ENCODE measurements at regions not wholly inside any gene's neighbourhood (a gene's known extent, or its start where the extent isn't known, plus 50 kb on each side); places are given as distances from the start of the nearest gene placed in this dataset.

DNA sequence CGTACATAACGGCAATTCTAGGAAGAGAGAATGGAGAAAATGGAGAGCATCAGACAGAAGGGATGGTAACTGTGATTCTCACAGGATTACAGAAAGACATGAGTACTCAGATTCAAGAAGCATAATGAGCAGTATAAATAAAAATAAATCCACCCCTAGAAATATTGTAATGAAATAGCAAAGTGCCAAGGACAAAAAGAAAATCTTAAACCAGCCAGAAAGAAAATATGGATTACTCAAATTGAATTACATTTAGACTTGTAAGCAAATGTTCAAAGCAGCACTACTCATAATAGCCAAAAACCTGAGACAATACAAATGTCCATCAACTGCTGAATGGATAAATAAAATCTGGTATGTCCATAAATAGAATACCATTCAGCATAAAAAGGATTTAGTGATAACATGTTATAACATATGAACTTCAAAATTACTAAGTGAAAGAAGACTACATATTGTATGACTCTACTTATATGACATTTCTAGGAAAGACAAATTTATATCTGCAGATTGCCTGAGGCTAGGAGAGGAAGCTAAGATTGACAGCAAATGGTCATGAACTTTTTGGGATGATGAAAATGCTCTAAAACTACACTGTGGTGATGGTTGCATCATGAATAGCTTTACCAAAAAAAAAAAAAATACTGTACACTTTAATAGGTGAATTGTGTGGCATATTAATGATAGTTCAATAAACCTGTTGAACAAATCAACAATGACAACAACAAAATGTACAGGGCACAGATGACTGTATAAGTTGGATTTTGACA lies 63.4 kb upstream of the SPTBN1 start:
- FAIRE-seq = no peak

DNA sequence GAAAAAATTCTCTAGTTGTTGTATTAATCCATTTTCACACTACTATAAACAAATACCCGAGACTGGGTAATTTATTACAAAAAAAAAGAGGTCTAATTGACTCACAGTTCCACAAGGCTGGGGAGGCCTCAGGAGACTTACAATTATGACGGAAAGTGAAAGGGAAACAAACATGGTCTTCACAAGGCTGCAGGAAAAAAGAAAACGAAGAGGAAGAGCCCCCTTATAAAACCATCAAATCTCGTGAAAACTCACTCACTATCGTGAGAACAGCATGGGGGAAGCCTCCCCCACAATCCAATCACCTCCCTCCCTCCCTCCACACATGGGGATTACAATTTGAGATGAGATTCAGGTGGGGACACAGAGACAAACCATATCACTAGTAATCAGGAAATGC lies 61.7 kb upstream of the SPTBN1 start:
- no peak for FAIRE-seq

DNA sequence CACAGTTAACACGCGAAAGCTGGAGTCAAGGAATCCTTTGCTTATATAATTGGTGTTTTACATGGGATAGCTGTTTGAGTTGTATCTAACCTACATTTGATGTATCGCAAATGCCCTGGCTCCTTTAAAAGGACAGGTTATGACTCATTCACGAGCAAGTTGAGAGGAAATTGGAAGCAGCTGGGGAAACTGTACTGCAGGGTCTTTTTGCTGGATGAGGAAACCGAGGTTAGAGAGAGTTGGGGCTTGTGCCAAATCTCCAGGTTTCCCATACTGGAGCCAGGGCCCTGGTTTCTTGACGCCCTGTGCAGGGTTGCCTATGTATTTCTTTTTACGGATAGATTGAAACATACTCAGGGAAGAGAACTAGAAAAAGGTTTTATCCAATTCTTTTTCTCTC lies 60.0 kb upstream of the SPTBN1 start:
- no peak for FAIRE-seq

DNA sequence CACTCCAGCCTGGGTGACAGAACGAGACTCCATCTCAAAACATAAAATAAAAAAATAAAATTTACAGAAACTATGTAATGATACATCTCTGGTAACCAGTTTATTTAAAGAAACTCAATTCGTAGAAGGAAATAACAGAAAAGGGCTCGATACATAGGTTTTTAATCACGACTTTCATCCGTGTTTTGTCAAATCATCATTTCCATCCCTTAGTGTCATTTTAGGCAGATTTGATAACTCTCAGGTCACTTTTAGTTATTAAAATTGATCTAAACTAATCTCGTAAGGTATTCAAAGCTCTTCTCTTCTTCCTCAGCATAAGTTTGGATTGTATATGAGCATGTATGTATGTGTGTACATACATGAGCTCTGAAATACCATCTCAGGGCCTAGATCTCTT lies 59.3 kb upstream of the SPTBN1 start:
- FAIRE-seq = no peak

DNA sequence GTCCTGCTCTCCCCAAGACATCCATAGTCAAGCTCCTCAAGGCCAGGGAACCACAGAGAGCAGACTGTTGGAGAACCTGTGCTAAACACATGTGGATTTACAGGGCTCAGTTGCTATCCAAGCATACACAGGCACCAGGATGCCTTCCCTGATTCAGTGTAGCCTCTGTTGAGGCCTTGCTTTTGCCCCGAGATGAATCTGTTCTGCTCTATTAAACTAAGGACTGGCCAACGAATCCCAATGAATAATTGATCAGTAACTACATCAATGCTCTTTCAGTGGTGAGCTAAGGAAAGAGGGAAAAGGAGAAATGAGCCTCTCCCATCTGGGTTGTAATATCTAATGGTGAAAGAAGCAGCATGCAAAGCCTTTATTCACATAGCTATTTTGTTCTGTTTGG lies 58.7 kb upstream of the SPTBN1 start:
- no peak for FAIRE-seq

DNA sequence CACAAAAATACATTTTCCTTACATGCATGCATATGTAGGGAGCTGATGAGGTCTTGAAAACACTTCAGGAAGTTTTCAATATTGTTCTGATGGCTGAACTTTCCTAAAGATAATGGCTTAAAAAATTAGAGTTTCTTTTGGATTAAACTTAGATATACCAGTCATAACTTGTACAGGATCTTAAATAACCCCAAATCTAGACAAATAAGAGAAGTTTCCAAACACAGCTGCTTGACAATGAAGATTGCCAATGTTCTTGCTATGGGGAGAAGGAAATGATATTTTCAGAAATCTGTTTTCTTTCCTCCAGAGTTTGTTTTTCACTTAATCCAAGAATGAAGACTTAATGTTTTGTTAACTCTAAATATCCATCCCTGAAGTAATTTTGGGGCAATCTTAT lies 54.6 kb upstream of the SPTBN1 start:
- FAIRE-seq = no peak

DNA sequence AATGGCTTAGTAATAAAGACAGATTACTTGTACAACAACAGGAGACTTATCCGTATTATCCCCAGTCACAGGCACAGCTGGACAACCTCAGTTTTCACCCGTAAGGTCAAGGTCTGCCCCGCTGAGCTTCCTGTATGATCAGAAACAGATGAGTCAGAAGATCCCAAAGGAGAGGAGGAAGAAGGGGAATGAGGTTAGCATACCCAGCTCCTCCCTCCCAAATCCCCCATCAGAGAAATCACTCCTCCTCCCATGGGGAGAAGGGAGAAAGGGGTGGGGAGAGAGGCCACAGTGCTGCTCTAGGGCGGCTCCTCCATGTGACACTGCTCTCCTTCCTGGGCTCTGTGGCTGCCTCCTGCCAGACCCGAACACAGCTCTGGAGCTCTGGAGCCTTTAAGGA lies 53.8 kb upstream of the SPTBN1 start:
- no peak for FAIRE-seq

DNA sequence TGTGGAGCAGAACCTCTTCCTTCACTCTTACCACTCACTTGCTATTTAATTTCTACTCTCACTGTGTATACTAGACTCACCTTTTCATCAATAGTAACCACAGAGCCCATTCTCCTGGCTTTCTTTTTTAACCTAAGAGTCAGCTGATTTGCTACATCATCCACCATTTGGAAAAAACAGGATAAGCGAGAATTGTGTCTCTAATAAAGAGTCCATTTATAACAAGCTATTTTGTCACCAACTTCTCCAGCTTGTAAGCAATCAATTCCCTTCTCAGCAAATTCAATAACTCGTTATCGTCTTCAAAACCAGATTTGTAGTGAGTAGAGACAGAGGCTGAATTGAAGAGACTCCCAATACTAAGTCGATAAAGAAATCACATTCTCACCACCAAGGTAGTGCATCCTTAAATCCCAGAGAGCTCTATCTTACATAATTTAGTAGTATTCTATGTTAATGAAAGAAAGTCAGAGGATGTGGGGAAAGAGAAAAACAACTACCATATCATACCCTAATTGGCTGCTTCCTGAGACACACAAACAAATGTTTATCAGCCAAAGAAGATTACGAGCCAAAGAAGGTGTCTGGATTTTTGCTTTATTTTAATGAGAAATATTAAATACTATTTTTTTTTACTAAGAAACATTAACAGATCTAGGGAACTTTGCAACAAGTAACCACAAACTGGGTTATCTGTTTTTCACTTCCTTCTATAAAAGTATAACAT lies 52.5 kb upstream of the SPTBN1 start:
- no peak for FAIRE-seq

DNA sequence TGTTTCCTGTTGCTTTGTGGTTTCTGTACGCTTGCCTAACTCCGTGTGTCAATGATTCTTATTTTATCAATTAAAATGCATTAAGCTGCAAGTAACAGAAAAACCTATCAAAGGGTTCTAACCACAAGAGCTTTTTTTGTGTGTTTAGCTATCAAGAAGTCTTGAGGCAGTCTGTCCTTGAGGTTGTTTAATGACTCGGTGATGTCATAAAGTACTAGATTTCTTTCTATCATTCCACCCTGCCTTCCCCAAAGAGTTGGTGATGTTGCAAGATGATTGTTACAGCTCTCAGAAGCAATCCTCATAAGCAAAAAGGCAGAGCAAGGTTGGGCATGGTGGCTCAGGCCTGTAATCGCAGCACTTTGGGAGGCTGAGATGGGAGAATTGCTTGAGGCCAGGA lies 51.9 kb upstream of the SPTBN1 start:
- no peak for FAIRE-seq

DNA sequence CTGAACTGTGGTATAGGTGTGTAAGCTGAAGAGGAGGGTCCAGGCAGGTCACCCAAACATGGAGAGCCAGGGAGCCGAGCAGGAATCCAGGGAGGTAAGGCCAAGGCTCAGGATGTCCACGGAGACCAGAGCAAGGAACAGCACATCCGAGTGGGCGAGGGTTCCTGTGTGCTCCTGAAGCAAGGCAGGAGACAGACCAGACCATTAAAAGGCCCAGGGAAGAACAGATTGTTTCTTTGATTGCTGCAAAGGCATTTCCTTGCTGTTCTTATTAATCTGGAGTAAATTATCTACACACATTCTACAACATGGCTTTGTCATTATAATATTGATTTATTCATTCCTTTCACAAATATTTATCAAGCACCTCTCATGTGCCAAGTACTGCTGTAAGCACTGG lies 50.1 kb upstream of the SPTBN1 start:
- no peak for FAIRE-seq
